ENCODE measurements at regions not wholly inside any gene's neighbourhood (a gene's known extent, or its start where the extent isn't known, plus 50 kb on each side); places are given as distances from the start of the nearest gene placed in this dataset.

DNA sequence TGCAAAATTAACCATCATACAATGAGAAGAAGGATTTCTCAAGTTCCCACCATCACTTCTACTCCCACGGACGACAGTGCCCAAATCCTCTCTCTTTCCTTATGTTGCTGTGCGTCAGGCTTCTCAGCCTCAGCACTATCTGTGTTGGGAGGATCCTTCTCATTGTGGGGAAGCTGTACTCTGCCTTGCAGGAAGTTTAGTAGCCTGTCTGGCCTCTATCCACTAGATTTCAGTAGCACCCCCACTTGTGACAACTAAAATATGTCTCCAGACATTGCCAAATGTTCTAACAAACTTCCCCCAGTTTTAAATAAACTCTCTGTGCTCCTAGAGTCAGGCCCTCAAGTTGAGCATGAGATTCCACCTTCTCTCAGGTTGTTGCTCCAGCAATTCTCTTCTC, 545.9 kb upstream of the ZFP42 start:
- ChIA-PET POLR2A (ENCODE audit: partially characterized antibody) (no interaction called here), CTCF (ENCODE audit: partially characterized antibody) (no interaction called here)
- Histone ChIP-seq H3K9ac (replicated peaks in 1 of 4; ENCODE audit: extremely low read depth in 1 of 4, low read depth in 3 of 4, low read length in 3 of 4) (no peak overlapping the region), H3K23ac (ENCODE audit: insufficient read length) (no peak overlapping the region), H4K20me1 (replicated peaks in 1 of 2; ENCODE audit: control insufficient read depth in 1 of 2, insufficient read depth in 2 of 2, low read length in 2 of 2) (no peaks in the 10 kb centered on the region), H3K79me1 (ENCODE audit: low read depth, low read length) (no peaks in the 10 kb centered on the region), H3K79me2 (ENCODE audit: control insufficient read depth in 1 of 2, insufficient read depth in 2 of 2, low read length in 2 of 2) (no peaks in the 10 kb centered on the region), H3K27ac (ENCODE audit: low read depth, low read length) (no peak overlapping the region), H3K4ac (replicated peaks; ENCODE audit: insufficient read length, low read depth, low read length) (no peak overlapping the region), H3K4me1 (replicated peaks in 1 of 4; ENCODE audit: control insufficient read depth in 3 of 4, insufficient read depth in 4 of 4, low read length in 3 of 4) (no peaks in the 10 kb centered on the region), H3K36me3 (ENCODE audit: control insufficient read depth in 2 of 4, insufficient read depth in 4 of 4, low read length in 3 of 4) (no peaks in the 10 kb centered on the region), H3K4me2 (ENCODE audit: insufficient read depth in 1 of 2, low read depth in 2 of 2, low read length in 2 of 2) (no peak overlapping the region), H2BK20ac (ENCODE audit: low read length) (no peak overlapping the region), H2AK5ac (ENCODE audit: low read depth, low read length) (no peak overlapping the region), H2BK12ac (ENCODE audit: low read depth, low read length) (no peak overlapping the region), H3K9me3 (ENCODE audit: insufficient read depth in 2 of 2, low read depth in 1 of 2, low read length in 1 of 2) (no peaks in the 10 kb centered on the region), H4K8ac (ENCODE audit: extremely low read depth, insufficient read depth, low read length) (no peak overlapping the region), H3K23me2 (ENCODE audit: low read depth, low read length) (no peaks in the 10 kb centered on the region), H4K91ac (replicated peaks; ENCODE audit: insufficient read length, low read length) (no peak overlapping the region), H4K5ac (ENCODE audit: insufficient read length, low read depth, low read length) (no peak overlapping the region), H3K18ac (ENCODE audit: extremely low read depth, low read length) (no peak overlapping the region), H2BK5ac (ENCODE audit: low read depth, low read length) (no peak overlapping the region), H3K56ac (replicated peaks; ENCODE audit: insufficient read length, low read depth, low read length) (no peak overlapping the region), H3K27me3 (replicated peaks in 1 of 4; ENCODE audit: control insufficient read depth in 3 of 4, extremely low read depth in 1 of 4, insufficient read depth in 3 of 4, low read length in 3 of 4) (no peaks in the 10 kb centered on the region), H3K4me3 (ENCODE audit: extremely low read depth in 1 of 4, insufficient read depth in 2 of 4, low read depth in 3 of 4, low read length in 4 of 4) (no peak overlapping the region), H2BK120ac (replicated peaks; ENCODE audit: low read depth, low read length) (no peak overlapping the region), H2AFZ (ENCODE audit: low read length) (no peak overlapping the region), H2BK15ac (ENCODE audit: low read length) (no peak overlapping the region), H3K14ac (ENCODE audit: insufficient read length) (no peak overlapping the region)
- TF ChIP-seq RFX5 (IDR thresholded peaks at IDR 0.05; ENCODE audit: borderline replicate concordance, low read depth, low read length) (no peak), GTF2F1 (IDR thresholded peaks at IDR 0.05; ENCODE audit: borderline replicate concordance, low read depth, low read length) (no peak), KDM4A (IDR thresholded peaks at IDR 0.05; ENCODE audit: low read depth, low read length, severe bottlenecking) (no peak), ASH2L (IDR thresholded peaks at IDR 0.05; ENCODE audit: low read length) (no peak), ZNF274 (IDR thresholded peaks at IDR 0.05; ENCODE audit: borderline replicate concordance, extremely low read depth, low read length) (no peak), KDM5A (IDR thresholded peaks at IDR 0.05; ENCODE audit: low read length) (no peak), PHF8 (conservative IDR thresholded peaks at IDR 0.05; ENCODE audit: low read depth, low read length) (no peak)
- TF ChIP-seq, protein P1, sequence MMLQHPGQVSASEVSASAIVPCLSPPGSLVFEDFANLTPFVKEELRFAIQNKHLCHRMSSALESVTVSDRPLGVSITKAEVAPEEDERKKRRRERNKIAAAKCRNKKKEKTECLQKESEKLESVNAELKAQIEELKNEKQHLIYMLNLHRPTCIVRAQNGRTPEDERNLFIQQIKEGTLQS (IDR thresholded peaks at IDR 0.05; ENCODE audit: insufficient read depth, low read depth, low read length) = no peak
- no peak for FAIRE-seq
- WGBS, 2 experiments (ENCODE audit: extremely low coverage in 1 of 2, insufficient coverage in 1 of 2, insufficient read length in 1 of 2, insufficient replicate concordance in 2 of 2, low coverage in 1 of 2, low lambda C conversion rate in 2 of 2, missing lambda C conversion rate in 1 of 2) = 92% methylated on average over 3 of the region's 3 CpGs; no CpG with 5 or more reads in 1 of the 2 experiments
- DNase-seq (ENCODE audit: low read depth in 1 of 2, low spot score in 2 of 2) = no peak

Measured in H1 (cell line).